ENCODE measurements at regions not wholly inside any gene's neighbourhood (a gene's known extent, or its start where the extent isn't known, plus 50 kb on each side); places are given as distances from the start of the nearest gene placed in this dataset.

DNA sequence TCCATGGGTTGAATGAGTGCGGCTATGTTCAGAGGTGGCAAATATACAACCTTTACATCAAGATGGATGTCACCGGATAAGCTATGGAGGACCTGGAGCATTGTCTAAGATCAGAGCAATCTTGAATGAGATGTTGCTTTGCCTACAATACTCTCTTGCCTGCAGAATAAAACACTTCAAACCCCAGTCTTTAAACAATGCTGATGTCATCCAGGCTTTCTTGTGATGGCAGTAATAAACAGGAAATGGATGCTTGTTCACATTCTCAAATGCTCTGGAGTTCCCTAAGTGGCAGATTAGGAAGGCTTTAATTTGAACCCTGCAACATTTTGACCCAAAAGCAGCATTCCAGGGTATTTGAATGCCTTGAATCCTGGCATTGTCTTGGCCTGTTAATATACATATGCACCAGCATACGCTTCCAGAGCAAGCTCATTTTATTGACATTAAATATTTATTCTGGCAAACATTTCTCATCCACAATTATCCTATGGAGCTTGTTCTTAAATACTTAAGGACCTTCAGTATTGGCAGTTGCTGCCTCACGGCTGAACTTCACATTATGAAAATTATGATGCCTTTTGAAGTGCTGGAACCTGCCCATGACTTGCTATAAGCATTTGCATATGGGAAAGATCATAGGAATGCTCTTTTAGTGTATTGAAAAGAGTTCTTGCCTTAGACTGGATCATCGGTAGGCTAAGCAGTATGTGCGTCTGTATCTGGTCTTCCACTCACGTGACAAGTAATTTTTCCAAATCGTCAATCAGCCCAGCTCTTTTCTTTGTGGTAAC, 422.7 kb downstream of the SIPA1L2 start:
- H3K27me3 Mint-ChIP-seq, result no peaks in the 10 kb centered on the region
- no peaks in the 10 kb centered on the region for H3K36me3 Mint-ChIP-seq
- no peak for DNase-seq (ENCODE audit: extremely low spot score, unreplicated experiment)
- TF ChIP-seq, protein P1, sequence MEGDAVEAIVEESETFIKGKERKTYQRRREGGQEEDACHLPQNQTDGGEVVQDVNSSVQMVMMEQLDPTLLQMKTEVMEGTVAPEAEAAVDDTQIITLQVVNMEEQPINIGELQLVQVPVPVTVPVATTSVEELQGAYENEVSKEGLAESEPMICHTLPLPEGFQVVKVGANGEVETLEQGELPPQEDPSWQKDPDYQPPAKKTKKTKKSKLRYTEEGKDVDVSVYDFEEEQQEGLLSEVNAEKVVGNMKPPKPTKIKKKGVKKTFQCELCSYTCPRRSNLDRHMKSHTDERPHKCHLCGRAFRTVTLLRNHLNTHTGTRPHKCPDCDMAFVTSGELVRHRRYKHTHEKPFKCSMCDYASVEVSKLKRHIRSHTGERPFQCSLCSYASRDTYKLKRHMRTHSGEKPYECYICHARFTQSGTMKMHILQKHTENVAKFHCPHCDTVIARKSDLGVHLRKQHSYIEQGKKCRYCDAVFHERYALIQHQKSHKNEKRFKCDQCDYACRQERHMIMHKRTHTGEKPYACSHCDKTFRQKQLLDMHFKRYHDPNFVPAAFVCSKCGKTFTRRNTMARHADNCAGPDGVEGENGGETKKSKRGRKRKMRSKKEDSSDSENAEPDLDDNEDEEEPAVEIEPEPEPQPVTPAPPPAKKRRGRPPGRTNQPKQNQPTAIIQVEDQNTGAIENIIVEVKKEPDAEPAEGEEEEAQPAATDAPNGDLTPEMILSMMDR (conservative IDR thresholded peaks at IDR 0.05), result no peak
- peaks cover 9% of the 10 kb centered on the region for H3K4me1 Mint-ChIP-seq (ENCODE audit: unreplicated experiment)
- peaks cover 14% of the 10 kb centered on the region for H3K9me3 Mint-ChIP-seq
- no peak overlapping the region for H3K27ac Mint-ChIP-seq
- H3K4me3 Mint-ChIP-seq, result no peak overlapping the region

DNA sequence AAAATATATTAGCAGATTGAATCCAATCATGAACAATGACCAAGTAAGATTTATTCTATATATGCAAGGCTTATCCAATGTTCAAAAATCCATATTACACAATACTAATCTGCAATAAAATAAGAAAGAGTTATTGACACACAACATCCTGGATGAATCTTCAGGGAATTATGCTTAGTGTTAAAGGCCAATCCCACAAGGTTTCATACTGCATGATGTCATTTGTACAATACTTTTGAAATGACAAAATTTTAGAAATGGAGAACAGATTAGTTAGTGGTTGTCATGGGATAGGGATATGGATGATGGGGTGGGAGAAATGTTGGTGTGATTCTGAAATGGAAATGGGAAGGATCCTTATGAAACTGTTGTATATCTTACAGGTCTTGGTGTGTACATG, 425.7 kb downstream of the SIPA1L2 start:
- no peak overlapping the region for H3K27ac Mint-ChIP-seq
- no peaks in the 10 kb centered on the region for H3K4me1 Mint-ChIP-seq (ENCODE audit: unreplicated experiment)
- H3K36me3 Mint-ChIP-seq, result no peaks in the 10 kb centered on the region
- H3K9me3 Mint-ChIP-seq, result peaks cover 26% of the 10 kb centered on the region
- TF ChIP-seq, protein P1 (conservative IDR thresholded peaks at IDR 0.05), result no peak
- no peak overlapping the region for H3K4me3 Mint-ChIP-seq
- no peaks in the 10 kb centered on the region for H3K27me3 Mint-ChIP-seq
- DNase-seq (ENCODE audit: extremely low spot score, unreplicated experiment), result no peak

DNA sequence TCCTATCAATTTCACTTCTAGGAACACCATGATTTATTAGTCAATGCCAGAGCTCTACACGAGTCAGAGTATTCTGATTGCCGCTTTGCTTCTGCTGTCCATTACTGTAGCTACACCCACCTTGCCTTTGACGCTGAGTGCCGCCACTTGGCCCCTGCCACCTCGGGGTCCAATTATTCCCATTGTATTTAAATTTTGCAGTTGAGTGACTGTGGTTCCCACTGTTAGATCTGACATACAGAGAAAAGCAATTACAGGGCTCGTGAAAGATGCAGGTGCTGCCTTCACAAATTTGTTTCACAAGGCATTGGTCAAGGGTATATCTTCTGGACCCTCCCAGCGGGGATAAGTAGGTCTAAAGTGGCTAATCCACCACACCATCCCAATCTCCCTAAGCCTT, 428.9 kb downstream of the SIPA1L2 start:
- H3K9me3 Mint-ChIP-seq, result peaks cover 26% of the 10 kb centered on the region
- H3K36me3 Mint-ChIP-seq, result no peaks in the 10 kb centered on the region
- no peak overlapping the region for H3K27ac Mint-ChIP-seq
- H3K4me1 Mint-ChIP-seq (ENCODE audit: unreplicated experiment), result no peaks in the 10 kb centered on the region
- DNase-seq (ENCODE audit: extremely low spot score, unreplicated experiment), result no peak
- no peak overlapping the region for H3K4me3 Mint-ChIP-seq
- TF ChIP-seq, protein P1 (conservative IDR thresholded peaks at IDR 0.05), result no peak
- H3K27me3 Mint-ChIP-seq, result no peaks in the 10 kb centered on the region

DNA sequence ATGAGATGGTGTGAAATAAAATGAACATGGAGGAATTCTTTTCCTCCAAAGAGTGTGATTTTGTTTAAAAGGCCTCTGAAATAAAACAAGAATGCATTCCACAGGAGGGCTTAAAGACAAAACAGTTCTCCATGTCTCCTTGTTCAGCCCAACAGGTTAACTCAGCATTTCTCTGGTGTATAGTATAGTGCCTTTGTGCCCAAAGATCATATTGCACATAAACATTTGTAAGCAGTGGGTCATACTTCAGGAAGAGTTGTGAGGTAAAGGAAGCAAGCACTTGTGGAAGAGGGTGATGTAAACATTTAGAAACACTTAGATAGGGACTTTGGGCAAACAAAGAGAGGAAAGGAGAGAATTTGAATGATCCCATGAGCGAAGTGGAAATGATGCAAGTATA, 433.9 kb downstream of the SIPA1L2 start:
- Mint-ChIP-seq H3K27ac (no peak overlapping the region), H3K4me1 (ENCODE audit: unreplicated experiment) (no peaks in the 10 kb centered on the region), H3K36me3 (no peaks in the 10 kb centered on the region), H3K9me3 (peaks cover 3% of the 10 kb centered on the region), H3K4me3 (no peak overlapping the region), H3K27me3 (no peaks in the 10 kb centered on the region)
- no peak for DNase-seq (ENCODE audit: extremely low spot score, unreplicated experiment)
- TF ChIP-seq, protein P1 (conservative IDR thresholded peaks at IDR 0.05), result no peak

DNA sequence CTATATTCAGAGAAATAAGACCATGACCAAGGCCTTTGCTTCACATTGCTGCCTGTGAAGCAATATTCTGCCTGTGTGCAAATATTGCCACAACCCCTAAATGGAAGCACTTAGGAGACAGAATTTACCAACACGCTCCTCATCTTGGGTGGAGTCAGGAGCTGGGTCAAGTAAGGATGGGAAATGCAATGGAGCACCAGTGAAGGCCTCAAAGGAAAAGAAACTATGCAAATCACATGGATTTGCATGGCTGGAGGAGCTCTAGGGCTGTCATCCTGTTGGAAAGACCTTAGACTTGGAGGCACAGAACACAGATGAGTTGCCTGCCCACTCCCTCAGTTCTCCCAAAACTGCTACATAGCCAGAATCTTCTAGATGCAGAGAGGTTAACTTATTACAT, 435.5 kb downstream of the SIPA1L2 start:
- no peaks in the 10 kb centered on the region for H3K27me3 Mint-ChIP-seq
- no peak overlapping the region for H3K4me3 Mint-ChIP-seq

More for the DNA sequence above, 435.5 kb downstream of the SIPA1L2 start:
- no peak for DNase-seq (ENCODE audit: extremely low spot score, unreplicated experiment)
- Mint-ChIP-seq H3K9me3 (no peaks in the 10 kb centered on the region), H3K27ac (no peak overlapping the region), H3K36me3 (no peaks in the 10 kb centered on the region), H3K4me1 (ENCODE audit: unreplicated experiment) (no peaks in the 10 kb centered on the region)
- TF ChIP-seq, protein P1 (conservative IDR thresholded peaks at IDR 0.05), result no peak
